ENCODE measurements at regions not wholly inside any gene's neighbourhood (a gene's known extent, or its start where the extent isn't known, plus 50 kb on each side); places are given as distances from the start of the nearest gene placed in this dataset.
"Not testable (repeated sequence)": the region's sequence is repeated elsewhere in the genome, so short reads cannot be mapped to it uniquely, and the experiment has no call there.

DNA sequence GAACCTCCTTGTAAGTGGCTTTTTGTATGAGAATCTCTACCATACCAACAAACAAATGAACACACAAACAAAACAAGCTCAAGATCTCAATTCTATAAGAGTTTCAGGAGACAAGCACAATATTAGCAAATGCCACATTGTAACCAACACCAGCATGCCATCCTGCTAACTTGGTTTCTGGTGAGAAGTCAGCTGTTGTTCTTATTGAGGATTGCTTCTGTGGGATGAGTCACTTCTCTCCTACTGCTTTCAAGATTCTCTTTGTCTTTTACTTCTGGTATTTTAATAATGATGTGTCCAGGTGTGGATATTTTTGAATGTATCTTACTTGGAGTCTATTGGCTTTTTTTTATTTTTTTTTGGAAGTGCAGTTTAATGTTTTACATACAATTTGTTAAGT lies 131.7 kb downstream of the BCL2L11 start:
- DNase-seq = no peak

DNA sequence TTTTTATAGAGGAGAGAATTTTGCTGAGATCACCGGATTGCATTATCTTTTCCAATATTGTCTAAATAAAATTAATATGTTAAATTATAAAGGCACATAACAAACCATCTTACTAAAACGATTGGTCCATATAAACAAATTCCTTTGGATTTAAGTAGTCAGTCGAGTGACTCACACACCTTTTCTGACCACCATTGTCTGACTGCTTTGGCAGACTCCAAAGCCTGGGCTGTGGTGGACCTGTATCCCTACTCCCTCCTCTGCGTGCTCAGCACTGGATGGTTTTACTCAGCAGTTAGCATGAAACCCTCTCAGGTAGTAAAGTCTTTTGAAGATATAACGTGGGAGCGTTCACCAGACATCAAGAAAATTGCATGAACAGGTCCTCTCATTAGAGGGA lies 134.2 kb downstream of the BCL2L11 start:
- DNase-seq = not testable (repeated sequence)

DNA sequence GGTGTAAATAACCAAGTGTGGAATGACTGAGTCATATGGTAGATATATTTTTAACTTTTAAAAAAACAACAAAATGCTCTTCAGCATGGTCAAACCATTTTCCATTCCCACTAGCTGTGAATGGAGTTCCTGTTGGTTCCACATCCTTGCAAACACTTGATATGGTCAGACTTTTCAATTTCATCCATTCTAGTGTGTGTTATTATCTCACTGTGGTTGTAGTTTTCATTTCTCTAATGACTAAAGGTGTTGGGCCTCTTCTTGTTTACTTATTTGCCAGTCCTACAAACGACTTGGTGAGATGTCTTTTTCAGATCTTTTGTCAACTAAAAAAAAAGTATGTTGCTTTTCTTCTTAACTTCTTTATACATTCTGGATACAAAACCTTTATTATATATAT lies 135.9 kb downstream of the BCL2L11 start:
- not testable (repeated sequence) for DNase-seq

DNA sequence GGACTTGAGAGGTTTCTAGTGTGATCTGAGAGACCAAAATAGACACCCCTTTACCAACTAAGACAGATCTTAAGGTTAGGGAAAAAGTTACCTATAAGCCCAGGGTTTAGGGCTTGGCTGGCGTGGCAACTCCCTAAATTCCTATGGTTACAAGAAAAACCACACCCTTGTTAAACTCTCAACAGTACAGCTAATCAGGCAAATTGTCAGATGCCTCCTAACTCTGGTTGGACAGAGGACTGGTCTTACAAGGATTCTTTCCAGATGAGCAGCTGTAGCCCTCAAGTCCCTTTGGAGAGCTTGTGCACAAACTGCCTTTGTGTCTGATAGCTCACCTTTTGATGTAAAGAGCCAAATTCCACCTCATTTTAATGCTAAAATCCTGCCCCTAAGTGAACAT lies 136.9 kb downstream of the BCL2L11 start:
- DNase-seq = not testable (repeated sequence)

DNA sequence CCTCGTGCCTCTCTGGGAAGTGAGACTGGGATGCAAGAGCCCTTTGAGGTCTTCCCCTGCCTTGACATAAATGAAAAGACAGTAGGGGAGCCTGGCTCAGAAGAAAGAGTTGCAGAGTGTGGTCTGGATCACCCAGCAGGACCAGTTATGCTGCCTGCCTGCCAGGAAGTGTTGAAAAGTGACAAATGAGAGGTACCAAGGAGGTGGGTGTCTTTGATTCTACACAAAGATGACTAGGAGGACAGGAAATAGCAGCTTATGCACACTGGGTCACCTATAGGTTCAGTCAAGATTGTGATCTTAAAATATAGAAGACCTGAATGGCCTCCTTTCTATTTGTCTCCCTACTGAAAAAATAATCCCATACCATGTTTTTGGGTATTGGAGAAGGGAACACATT lies 137.6 kb downstream of the BCL2L11 start:
- DNase-seq = not testable (repeated sequence)

DNA sequence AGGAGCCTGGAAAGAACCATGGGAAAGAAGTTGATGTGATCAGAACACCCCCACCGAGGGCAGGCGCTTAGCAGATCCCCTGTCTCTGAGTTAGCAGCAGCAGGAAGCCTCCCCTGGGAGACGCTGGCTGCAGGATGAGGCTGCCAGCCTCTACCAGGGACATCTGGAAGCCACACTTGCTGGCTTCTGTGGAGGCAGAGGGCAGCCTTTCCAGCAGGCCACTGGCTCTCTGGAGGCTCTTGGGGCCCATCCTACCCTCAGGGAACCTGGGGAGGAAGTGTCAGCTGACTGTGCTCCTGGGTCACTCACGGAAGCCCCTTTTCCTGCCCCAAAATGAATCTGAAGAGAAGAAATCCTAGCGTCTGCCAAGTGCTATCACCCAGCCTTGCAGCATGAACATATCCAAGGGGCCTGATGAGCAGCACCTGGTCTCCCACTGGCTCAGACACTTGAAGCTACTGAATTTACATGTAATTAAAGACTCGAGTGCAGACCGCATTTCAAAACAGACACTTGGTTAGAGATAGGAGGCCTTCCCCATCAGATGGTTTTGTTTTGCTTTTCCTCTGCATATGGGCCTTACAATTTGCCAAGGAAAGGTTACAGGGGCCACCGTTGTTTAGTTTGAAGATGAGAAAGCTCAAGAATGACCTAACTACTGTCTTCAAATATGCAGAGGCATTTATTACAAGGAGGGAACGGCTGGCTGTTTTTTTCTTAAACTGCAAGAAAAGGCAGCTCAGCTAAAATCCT lies 142.1 kb downstream of the BCL2L11 start:
- DNase-seq = not testable (repeated sequence)

DNA sequence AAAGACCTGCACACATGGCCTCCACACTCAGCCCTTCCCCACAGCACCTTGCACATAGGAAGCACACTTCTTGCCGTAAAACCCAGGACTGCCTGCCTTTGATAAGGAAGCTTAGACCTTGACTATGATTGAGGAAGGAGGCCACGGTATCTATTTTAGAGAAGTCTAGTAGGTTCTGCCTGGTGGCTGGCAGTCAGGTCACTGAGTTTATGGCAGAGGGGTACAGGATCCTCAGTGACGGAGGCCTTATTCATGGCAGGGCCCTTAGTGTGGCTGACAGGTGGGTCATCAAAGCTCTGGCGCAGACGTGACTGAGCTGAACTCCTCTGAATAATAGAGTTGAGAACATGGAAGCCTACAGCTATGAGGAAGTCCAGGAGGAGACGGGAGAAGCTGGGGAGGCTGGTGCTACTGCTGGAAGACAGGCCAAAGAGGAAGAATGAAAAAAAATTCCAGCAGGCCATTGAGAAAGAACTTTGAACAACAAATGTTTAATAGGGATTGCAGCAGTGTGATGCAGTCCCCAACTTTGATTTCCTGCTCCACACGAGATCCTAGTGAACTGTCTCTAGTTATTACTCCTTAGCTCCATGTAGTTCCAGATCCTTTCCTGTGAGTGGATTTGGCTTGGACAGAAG lies 142.8 kb downstream of the BCL2L11 start:
- DNase-seq = not testable (repeated sequence)

DNA sequence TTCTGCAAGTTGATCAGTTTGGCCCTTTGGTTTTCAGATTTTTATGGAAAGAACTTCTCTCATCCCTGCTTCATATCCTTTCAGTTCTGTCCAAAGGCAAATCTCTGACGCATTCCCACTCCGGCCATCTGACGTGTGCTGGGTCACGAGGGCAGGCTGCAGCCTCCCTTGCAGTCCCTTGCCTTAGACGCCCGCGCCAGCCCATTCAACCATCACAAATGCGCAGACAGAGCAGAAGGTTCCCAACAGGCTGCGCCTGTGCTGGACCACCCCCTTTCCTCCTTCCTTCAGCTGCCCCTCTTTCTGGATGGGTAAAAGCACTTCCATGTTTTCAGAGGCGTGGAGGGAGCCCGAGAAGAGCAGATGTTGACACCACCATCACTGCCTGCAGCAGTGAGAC lies 144.2 kb downstream of the BCL2L11 start:
- not testable (repeated sequence) for DNase-seq

DNA sequence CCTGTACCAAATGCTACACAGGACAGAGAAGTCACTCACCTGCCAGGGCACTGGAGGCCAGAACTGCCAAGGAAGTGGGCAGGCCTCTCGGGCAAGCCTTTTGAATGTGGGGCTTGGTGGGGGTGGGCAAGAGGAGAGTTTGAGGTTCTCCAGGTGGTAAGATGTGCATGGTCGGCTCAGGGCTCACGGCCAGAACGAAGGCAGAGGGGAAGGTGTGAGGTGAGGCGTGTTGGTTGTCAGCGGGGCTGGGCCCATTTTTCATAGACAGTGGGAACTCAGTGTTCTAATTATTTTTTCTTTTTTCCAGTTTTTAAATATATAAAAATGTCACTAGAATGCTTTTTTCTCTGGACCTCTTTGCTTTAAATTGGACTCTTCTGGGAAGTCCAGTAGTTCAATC lies 145.8 kb downstream of the BCL2L11 start:
- DNase-seq = not testable (repeated sequence)

DNA sequence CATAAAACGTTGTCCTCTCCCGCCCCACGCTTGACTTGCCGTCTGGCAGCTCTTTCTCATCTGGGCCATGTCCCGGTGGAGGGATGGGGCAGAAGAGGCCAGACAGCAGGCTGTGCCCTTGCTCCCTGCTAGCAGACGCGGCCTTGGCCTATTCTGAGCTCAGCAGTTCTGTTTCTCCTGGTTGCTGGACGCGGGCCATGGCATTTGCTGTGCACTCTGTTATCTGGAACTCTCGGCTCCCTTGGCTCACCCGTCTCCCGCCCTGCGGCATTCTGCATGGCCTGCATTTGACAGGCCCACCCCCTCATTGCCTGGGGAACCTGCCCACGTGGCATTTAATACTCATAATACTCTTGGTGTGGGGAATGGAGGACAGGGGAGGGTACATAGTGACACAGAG lies 146.3 kb downstream of the BCL2L11 start:
- DNase-seq = not testable (repeated sequence)

DNA sequence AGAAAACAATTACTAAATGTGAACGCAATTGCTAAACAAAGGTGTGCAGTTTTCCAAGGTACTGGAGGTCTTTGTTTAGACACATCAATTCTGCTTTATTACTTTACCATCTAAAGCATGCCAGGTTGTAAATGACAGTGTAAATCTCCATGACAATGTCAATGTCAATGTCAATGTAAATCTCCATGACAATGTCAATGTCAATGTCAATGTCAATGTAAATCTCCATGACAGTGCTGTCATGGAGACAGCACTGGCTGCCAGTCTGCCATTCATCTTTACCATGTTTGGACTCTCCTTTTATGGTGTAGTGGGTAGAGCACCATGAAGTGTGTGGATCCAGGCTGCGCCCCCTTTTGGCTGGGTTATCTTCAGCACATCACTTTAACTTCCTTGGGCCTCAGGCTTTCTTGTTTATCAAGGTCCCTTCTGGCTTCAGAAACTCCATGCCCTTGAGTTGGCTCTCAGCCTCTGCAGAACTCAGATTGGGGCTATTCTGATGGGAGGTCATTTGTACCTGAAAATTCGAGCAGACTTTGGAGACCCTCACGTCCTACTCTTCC lies 149.1 kb downstream of the BCL2L11 start:
- not testable (repeated sequence) for DNase-seq

DNA sequence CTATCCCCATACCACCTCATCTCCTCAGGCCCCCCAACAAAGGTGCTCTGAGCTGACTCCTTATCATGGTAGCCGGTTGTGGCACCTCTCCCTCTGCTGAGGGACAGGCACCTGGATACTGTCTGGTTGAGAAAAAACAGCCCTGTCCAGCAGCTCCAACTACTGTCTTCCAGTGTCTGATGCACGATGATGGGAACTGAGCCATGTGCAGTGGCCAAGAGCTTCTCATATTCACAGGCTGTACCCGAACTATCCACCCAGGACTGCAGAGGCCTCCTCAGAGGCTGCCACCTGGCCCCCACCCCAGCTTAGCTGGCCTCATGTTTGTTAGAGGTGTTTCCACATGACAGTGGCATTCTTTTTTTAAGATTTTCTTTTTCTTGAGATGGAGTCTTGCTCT lies 149.9 kb downstream of the BCL2L11 start:
- DNase-seq = not testable (repeated sequence)

DNA sequence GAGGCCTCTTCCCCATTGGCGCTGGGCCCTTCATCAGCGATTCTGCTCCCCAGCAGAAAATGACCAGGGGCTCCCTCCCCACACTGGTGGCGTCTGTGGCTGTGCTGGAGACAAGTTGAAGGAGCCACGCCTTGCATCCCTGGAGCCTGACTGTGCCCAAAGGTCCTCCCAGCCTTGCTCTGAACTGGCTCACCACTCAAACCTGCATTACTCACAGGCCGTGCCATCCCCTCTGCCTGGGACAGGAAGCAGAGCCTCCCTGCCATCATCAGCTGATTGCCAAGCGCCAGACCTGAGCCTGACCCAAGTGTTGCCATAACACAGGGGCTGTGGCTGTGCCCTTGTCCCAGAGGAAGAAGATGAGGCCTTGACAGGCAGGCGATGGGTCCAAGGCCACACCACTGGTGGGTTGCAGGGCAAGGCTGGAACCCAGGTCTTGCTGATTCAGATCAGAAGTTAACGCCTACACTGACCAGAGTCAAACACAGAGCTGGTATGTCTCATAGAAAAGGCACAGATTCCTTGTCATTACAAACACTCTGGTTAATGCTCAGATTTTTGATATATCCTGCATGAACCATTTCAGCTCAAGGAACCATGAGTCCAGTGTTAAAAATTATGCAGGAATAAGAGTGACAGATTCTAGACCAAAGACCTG lies 151.1 kb downstream of the BCL2L11 start:
- not testable (repeated sequence) for DNase-seq

DNA sequence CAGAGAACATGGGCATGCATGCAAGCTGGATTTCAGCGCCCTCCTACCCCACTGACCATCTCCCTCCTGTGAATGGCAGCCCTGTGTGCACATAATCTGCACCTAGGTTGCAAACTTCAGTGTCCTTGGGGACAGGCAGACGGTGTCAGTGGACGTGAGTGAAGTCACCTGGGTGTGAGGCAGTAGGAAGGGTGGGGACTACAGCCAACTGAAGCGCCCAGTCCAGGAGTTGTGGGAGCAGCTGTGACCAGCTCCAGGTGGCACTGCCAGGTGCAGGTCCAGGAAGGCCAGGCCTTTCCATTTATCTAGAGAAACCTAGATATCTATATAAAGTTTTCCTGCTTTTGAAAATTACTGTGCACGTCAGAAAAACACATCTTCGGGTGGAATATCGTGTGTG lies 152.3 kb downstream of the BCL2L11 start:
- DNase-seq = not testable (repeated sequence)

DNA sequence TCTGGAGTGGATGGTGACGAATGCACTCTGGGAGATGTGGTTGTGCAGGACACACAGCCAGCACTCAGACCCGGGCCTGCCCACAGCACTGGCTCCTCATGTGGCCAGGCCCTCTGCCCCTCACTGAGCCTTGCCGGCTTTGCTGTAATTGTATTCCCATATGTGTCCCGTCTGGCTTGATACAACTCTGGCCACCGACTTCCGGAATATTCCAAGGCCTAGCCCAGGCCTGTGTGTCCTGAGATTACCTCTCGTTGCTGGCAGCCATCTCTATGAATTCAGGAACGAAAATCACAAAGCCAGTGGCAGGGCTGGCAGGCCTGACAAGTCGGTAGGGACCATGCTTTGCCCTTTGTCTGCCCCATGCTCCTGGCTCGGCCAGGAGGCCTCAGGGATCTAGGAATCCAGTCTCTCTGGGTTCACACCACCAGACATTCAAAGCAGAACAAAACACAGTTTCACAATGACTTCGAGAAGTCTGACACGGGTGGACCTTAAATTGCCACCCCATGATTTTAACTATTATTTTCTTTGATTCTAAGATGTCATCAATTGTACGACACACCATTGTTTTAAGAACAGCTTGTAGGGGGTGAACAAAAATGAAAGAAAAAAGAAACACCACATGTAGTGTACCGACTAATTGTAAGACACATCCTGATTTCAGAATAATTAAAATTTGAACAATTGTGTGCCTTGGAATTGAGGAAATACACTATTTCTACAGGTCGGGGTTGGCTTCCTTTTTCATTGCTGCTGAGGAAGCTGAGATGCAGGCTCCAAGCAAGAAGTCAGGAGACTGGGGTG lies 154.5 kb downstream of the BCL2L11 start:
- DNase-seq = not testable (repeated sequence)

DNA sequence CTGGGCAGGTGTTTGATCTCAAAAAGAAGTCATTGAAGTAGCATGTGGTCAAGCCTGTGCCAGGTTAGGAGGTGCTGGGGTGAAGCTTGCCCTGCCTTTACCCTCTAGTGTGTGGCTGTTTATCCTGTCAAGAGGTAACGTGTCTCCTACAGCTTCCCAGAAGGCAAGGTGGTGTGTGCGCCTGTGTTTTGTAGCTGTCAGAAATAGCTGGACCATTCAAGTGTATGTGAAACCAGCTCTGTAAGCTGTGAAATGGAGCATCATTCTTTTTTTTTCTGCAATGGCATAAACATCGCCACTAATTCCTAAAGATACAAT lies 155.1 kb downstream of the BCL2L11 start:
- DNase-seq = not testable (repeated sequence)

DNA sequence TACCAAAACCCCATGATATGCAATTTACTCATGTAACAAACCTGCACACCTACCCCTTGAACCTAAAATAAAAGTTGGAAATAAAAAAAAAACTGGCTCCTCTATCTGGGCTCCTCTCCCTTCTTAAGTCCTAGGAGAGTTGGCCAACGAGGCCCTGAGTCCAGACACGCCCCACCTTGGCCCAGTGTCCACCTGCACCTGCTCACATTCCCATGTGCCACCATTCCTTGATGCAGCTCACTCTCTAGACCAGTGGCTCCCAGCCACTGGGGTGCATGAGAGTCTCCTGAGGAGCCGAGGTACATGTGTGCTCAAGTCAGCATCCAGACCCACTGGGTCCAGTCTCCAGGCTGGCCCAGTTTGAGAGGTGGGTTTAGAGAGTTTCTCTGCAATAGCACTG lies 157.4 kb downstream of the BCL2L11 start:
- DNase-seq = not testable (repeated sequence)

DNA sequence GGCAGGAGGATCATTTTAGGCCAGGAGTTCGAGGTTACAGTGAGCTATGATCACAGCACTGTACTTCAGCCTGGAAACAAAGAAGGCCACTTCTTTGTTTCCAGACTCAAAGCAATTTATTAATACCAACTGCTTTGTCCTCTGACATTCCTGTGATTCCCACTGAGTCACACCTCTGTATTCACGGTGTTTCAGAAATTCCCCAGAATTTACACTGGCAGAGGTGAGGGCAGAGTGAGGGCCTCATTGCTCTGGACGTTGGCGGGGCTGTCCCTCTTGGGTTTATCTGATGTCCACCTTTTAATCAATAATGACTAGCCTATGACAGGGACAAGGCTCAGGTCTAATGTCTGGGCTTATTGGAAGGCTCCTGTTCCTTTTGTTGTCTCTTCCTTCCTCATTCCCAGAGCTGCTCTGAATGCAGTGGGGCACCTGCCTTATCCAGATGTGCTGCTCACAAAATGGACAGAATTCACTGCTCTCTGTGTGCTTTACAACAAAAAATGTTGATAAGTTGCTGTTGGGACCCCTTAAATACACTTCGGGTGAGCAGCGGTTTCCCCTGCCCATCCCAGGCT lies 160.1 kb downstream of the BCL2L11 start:
- not testable (repeated sequence) for DNase-seq

DNA sequence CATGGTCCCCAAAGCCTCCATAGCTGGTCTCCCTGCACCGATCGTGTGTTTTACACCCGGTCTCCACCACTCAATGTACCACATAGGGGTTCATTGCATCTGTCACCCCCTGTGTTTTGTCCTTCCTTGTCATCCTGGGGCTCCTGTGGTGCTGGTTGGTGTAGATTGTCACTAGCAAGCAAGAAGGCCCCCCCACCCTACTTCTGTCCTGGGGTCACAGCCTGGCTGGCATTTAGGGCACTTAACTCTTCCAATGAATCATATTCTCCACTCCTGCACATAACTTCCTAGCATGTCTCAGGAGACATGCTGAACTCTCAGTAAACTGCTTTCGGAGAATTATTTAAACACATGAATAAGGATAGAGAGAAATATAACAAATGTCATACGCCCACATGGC lies 161.4 kb downstream of the BCL2L11 start:
- DNase-seq = not testable (repeated sequence)

DNA sequence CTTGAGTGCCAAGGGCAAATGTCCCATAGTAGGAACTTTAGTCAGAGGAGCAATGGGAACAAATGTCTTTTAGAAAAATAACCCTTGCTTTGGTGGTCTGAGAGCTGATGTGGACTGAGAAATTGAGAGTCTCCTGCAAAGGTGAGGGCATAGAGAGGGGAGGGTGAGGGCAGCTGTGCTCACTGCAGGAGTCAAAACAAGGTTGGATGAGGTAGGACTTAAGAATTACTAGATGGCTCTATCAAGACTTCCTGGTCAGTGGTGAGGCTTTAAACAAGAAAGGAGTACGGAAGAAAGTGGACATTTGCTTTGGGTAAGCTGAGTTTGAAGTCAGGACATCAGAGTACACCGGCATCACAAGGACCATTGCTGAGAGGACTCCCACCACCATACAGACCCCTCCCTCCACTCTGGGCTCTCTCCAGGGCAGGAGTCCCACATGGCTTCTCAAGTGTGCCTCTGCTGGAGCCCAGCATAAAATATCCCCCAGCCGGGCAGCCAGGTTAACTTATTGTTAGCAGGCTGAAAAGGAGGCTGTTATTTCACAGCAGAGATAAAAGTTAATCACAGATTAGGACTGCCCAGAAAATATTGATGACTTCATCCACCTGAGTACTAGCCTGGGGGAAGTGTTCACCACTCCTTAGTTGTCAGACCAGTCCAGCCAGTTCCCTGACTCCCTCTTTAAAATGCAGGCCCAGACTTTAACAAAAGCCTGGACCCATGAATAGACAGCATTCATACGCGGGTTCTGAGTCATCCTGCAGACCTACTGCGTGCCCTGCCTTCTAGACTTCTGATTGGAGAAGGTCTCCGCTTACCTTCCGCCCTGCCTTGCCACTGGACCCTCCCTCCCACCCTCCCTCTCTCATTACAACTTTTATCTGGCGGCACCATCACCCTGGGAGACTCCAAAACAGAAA lies 167.2 kb downstream of the BCL2L11 start:
- DNase-seq = not testable (repeated sequence)

DNA sequence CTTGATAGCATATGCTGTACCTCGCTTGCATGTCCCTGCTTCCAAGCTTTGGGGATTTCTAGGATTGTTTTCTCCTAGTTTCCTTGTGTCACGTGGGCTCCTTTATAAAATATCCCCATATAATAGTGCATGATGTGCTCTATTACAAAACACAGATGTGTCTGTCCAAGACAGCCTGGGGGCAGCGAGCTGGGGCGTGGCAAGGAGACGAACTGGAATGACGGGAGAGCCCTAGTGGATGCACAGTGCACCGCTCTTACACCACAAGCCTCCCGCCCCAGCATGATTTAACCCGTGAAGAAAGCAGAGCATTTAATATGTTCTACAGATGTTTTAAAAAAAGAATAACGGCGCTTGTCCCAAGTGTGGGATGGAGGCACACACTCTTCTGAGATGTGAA lies 169.7 kb downstream of the BCL2L11 start:
- DNase-seq = not testable (repeated sequence)

All from NCI-H524 (cell line).